Esophagus muscularis mucosa (tissue), 4 donors: ENCODE measurements at regions not wholly inside any gene's neighbourhood (a gene's known extent, or its start where the extent isn't known, plus 50 kb on each side); places are given as distances from the start of the nearest gene placed in this dataset.

Experiments used
- EP300 ChIP-seq: sonication (generic); formaldehyde crosslinking; IDR thresholded peaks from one replicate; pipeline ENCODE4 v1.6.1; 2017; ENCODE audit warnings: antibody characterized with exemption
- POLR2AphosphoS5 ChIP-seq, 2 donors: sonication (generic); formaldehyde crosslinking; IDR thresholded peaks; one replicate each; pipeline ENCODE4 v1.6.1; 2017; ENCODE audit warnings: antibody characterized with exemption in 2 of 2
- TF ChIP-seq, protein P1 (sequence below), 3 experiments: fragments of 200-600 bp in 2 of 3; fragments of 450-650 bp in 1 of 3; sonication (generic) in 2 of 3; IDR thresholded peaks; one replicate each; pipeline ENCODE4 v1.5.1; 2017 to 2019; ENCODE audit warnings: antibody characterized with exemption in 3 of 3, mild to moderate bottlenecking in 2 of 3, moderate library complexity in 1 of 3

DNA sequence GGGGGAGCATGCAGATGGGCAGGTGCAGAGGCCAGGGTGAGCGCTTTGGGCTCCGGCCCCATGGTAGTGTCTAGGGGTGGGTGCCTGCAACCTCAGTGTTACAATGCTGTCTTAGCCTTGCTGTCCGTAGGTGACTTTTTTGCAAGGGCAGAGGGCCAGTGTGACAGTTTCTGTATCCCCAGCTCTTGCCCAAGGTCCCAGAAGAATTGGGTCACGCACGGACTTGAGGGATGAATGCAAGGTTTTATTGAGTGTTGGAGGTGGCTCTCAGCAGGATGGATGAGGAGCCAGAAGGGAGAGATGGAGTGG, 492.5 kb downstream of the AGTPBP1 start:
- TF ChIP-seq, protein P1, sequence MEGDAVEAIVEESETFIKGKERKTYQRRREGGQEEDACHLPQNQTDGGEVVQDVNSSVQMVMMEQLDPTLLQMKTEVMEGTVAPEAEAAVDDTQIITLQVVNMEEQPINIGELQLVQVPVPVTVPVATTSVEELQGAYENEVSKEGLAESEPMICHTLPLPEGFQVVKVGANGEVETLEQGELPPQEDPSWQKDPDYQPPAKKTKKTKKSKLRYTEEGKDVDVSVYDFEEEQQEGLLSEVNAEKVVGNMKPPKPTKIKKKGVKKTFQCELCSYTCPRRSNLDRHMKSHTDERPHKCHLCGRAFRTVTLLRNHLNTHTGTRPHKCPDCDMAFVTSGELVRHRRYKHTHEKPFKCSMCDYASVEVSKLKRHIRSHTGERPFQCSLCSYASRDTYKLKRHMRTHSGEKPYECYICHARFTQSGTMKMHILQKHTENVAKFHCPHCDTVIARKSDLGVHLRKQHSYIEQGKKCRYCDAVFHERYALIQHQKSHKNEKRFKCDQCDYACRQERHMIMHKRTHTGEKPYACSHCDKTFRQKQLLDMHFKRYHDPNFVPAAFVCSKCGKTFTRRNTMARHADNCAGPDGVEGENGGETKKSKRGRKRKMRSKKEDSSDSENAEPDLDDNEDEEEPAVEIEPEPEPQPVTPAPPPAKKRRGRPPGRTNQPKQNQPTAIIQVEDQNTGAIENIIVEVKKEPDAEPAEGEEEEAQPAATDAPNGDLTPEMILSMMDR (IDR thresholded peaks at IDR 0.05) = no peak
- TF ChIP-seq POLR2AphosphoS5 (IDR thresholded peaks at IDR 0.05) = no peak
- TF ChIP-seq EP300 = no peak
